ENCODE measurements at regions not wholly inside any gene's neighbourhood (a gene's known extent, or its start where the extent isn't known, plus 50 kb on each side); places are given as distances from the start of the nearest gene placed in this dataset.
A peak's percentile ranks its signal among the peaks of the same experiment; 100 is the strongest.
"Not testable (repeated sequence)": the region's sequence is repeated elsewhere in the genome, so short reads cannot be mapped to it uniquely, and the experiment has no call there.

- not testable (repeated sequence) for TF ChIP-seq POLR2A (IDR thresholded peaks at IDR 0.05; ENCODE audit: low read depth); CTCF (IDR thresholded peaks at IDR 0.05); EP300 (IDR thresholded peaks at IDR 0.05)
- TF ChIP-seq POLR2AphosphoS5 (IDR thresholded peaks at IDR 0.05): peak in 1 of 2 donors; percentile 29
These were observed 1937.7 kb downstream of the FOXD4L5 start for GRCh38 chr9:63347347-63347746.
